ENCODE measurements at regions not wholly inside any gene's neighbourhood (a gene's known extent, or its start where the extent isn't known, plus 50 kb on each side); places are given as distances from the start of the nearest gene placed in this dataset.

DNA sequence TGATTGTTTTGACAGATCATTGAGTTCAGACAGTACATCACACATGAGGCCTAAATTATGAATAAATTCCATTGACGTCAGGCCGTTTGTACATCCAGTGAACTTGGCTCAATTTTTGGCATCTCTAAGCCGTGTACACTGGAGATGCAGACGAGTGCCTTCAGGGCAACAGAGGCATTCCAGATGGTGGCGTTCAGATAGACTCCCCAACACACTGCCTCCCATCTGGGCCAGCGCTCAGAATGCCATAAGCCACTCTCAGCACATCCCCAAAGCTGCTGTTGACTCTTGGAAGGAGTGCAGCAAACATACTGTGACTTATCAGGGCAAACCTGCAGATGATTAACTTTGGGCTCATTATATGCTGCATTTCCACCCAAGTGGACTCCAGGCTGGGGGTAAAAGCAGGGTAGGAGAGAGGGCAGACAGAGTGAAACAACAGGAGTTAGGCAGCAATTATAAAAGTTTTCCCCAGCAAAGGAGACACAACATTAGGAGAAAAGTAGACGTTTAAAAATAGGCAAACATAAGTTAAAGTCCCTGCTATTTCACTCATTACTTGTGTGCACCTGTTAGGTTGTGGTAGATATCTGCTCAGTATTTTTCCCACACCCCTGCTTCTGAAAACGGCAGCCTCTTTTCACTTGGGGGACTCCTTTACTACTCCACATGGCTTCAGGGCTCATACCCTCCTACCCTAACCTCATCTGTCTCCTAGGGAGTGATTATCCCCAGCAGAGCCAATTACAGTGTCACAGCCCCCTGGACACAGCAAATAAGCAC, 60.2 kb upstream of the PDE3B start:
- TF ChIP-seq POLR2A (IDR thresholded peaks at IDR 0.05; ENCODE audit: low read depth, low read length) (no peak), TAF1 (IDR thresholded peaks at IDR 0.05; ENCODE audit: borderline replicate concordance, low read depth, low read length) (no peak), POLR2AphosphoS5 (IDR thresholded peaks at IDR 0.05; ENCODE audit: low read depth, low read length) (no peak)

All from GM12892 (cell line).